ENCODE measurements at regions not wholly inside any gene's neighbourhood (a gene's known extent, or its start where the extent isn't known, plus 50 kb on each side); places are given as distances from the start of the nearest gene placed in this dataset.

DNA sequence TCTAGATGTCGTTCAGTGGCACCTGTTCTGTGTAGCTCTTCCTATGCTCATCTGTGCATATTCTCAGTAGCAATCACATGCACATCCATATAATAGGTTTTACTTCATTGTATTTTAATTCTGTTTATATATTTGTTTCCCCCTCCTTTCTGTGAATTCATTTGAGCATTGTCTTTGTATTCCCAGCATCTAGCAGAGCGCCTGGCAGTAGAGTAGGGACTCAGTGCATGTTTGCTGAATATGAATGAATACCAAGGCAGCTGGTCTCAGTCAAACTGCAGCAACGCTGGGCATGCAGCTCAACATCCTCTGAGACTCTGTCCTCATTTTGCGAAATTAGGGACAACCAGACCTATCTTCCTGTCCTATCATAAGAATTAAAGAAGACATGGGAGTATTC, 330.1 kb downstream of the SPRY2 start:
- Histone ChIP-seq H3K4me3 (ENCODE audit: control insufficient read depth in 2 of 3, extremely low read depth in 1 of 3, insufficient read depth in 2 of 3, low read depth in 1 of 3, low read length in 3 of 3) (no peak overlapping the region), H3K27ac (ENCODE audit: control insufficient read depth, insufficient read depth, low read length) (no peak overlapping the region), H3K4me2 (ENCODE audit: control insufficient read depth, extremely low read depth, insufficient read depth, low read depth, low read length) (no peak overlapping the region), H3K9me1 (ENCODE audit: control insufficient read depth, extremely low read depth, insufficient read depth, low read length) (no peaks in the 10 kb centered on the region), H3K36me3 (ENCODE audit: control insufficient read depth in 2 of 2, extremely low read depth in 1 of 2, insufficient read depth in 2 of 2, low read length in 2 of 2) (no peaks in the 10 kb centered on the region), H3K9ac (ENCODE audit: control insufficient read depth, extremely low read depth, insufficient read depth, low read length) (no peak overlapping the region), H4K20me1 (ENCODE audit: control insufficient read depth, extremely low read depth, insufficient read depth, low read length) (no peaks in the 10 kb centered on the region), H2AFZ (ENCODE audit: control insufficient read depth, low read length) (no peak overlapping the region), H3K4me1 (ENCODE audit: control insufficient read depth, extremely low read depth, insufficient read depth, low read length) (no peaks in the 10 kb centered on the region), H3K79me2 (ENCODE audit: control insufficient read depth, insufficient read depth, low read length) (no peaks in the 10 kb centered on the region), H3K9me3 (ENCODE audit: control insufficient read depth, low read depth, low read length) (no peaks in the 10 kb centered on the region), H3K27me3 (ENCODE audit: control insufficient read depth, extremely low read depth, insufficient read depth, low read length) (no peaks in the 10 kb centered on the region)
- DNase-seq (ENCODE audit: low read depth, low spot score) (no peak), FAIRE-seq (no peak)
- TF ChIP-seq, protein P1, sequence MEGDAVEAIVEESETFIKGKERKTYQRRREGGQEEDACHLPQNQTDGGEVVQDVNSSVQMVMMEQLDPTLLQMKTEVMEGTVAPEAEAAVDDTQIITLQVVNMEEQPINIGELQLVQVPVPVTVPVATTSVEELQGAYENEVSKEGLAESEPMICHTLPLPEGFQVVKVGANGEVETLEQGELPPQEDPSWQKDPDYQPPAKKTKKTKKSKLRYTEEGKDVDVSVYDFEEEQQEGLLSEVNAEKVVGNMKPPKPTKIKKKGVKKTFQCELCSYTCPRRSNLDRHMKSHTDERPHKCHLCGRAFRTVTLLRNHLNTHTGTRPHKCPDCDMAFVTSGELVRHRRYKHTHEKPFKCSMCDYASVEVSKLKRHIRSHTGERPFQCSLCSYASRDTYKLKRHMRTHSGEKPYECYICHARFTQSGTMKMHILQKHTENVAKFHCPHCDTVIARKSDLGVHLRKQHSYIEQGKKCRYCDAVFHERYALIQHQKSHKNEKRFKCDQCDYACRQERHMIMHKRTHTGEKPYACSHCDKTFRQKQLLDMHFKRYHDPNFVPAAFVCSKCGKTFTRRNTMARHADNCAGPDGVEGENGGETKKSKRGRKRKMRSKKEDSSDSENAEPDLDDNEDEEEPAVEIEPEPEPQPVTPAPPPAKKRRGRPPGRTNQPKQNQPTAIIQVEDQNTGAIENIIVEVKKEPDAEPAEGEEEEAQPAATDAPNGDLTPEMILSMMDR (optimal IDR thresholded peaks at IDR 0.05 in 1 of 3, IDR thresholded peaks at IDR 0.05 in 1 of 3, conservative IDR thresholded peaks at IDR 0.05 in 1 of 3; ENCODE audit: extremely low read depth in 1 of 3, insufficient read depth in 2 of 3, low read length in 3 of 3) = no peak
- TF ChIP-seq EZH2 (IDR thresholded peaks at IDR 0.05; ENCODE audit: low read length) = no peak
- dilution Hi-C loops (cut with MboI; ENCODE audit: extremely low pct_ligation_motif_present, low sequenced_read_pairs) = no loop called here

DNA sequence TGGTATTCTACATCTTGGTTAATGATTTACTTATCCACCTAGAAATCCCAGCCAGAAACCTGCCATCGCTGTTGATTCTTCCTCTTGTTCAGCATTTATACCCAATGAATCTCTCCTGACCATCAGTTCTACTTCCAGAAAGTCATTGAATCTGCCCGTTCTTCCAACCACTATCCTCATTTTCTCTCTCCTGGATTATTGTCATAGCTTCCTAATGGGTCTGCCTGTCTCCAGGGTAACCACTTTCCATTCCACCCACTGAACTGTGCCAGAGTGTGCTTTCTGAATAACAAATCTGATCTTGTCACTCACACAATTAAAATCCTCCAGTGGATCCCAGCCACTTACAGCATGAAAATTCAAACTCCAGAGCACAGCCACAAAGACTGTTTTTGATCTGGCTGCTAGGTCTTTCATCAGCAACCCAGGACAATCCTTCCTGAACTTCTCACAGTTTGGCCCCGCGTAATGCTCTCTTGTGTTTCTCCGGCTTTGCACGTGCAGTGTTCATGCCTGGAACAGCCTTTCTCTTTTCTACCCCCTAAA, 330.6 kb downstream of the SPRY2 start:
- no peak for TF ChIP-seq EZH2 (IDR thresholded peaks at IDR 0.05; ENCODE audit: low read length)
- TF ChIP-seq, protein P1 (optimal IDR thresholded peaks at IDR 0.05 in 1 of 3, IDR thresholded peaks at IDR 0.05 in 1 of 3, conservative IDR thresholded peaks at IDR 0.05 in 1 of 3; ENCODE audit: extremely low read depth in 1 of 3, insufficient read depth in 2 of 3, low read length in 3 of 3) = no peak
- Histone ChIP-seq H3K36me3 (ENCODE audit: control insufficient read depth in 2 of 2, extremely low read depth in 1 of 2, insufficient read depth in 2 of 2, low read length in 2 of 2) (no peaks in the 10 kb centered on the region), H3K9me1 (ENCODE audit: control insufficient read depth, extremely low read depth, insufficient read depth, low read length) (no peaks in the 10 kb centered on the region), H3K9ac (ENCODE audit: control insufficient read depth, extremely low read depth, insufficient read depth, low read length) (no peak overlapping the region), H3K4me3 (ENCODE audit: control insufficient read depth in 2 of 3, extremely low read depth in 1 of 3, insufficient read depth in 2 of 3, low read depth in 1 of 3, low read length in 3 of 3) (no peak overlapping the region), H3K4me1 (ENCODE audit: control insufficient read depth, extremely low read depth, insufficient read depth, low read length) (no peaks in the 10 kb centered on the region), H3K4me2 (ENCODE audit: control insufficient read depth, extremely low read depth, insufficient read depth, low read depth, low read length) (no peak overlapping the region), H2AFZ (ENCODE audit: control insufficient read depth, low read length) (no peak overlapping the region), H3K27me3 (ENCODE audit: control insufficient read depth, extremely low read depth, insufficient read depth, low read length) (no peaks in the 10 kb centered on the region), H3K79me2 (ENCODE audit: control insufficient read depth, insufficient read depth, low read length) (no peaks in the 10 kb centered on the region), H3K9me3 (ENCODE audit: control insufficient read depth, low read depth, low read length) (no peaks in the 10 kb centered on the region), H4K20me1 (ENCODE audit: control insufficient read depth, extremely low read depth, insufficient read depth, low read length) (no peaks in the 10 kb centered on the region), H3K27ac (ENCODE audit: control insufficient read depth, insufficient read depth, low read length) (no peak overlapping the region)
- dilution Hi-C loops (cut with MboI; ENCODE audit: extremely low pct_ligation_motif_present, low sequenced_read_pairs) = no loop called here
- no peak for DNase-seq (ENCODE audit: low read depth, low spot score)
- FAIRE-seq = no peak

Measured in keratinocyte (primary cell).